Adipocyte (in vitro differentiated cells): ENCODE measurements at regions not wholly inside any gene's neighbourhood (a gene's known extent, or its start where the extent isn't known, plus 50 kb on each side); places are given as distances from the start of the nearest gene placed in this dataset.

Experiments used
- DNase-seq: peaks from one replicate; pipeline ENCODE4 v3.0.0-alpha.2; 2015; ENCODE audit warnings: low read depth
- H3K27me3 ChIP-seq: replicated peaks from 2 replicates; pipeline ENCODE4 v1.7.0; 2013; ENCODE audit warnings: mild to moderate bottlenecking, low read length, moderate library complexity; ENCODE audit not compliant: control insufficient read depth, insufficient read depth
- H3K36me3 ChIP-seq: 2 replicates; pipeline ENCODE4 v1.7.0; 2013; ENCODE audit warnings: low read length, mild to moderate bottlenecking, moderate library complexity; ENCODE audit not compliant: control insufficient read depth, insufficient read depth, severe bottlenecking
- H3K4me1 ChIP-seq: 2 replicates; pipeline ENCODE4 v1.7.0; 2013; ENCODE audit warnings: mild to moderate bottlenecking, low read length, moderate library complexity; ENCODE audit not compliant: control insufficient read depth, insufficient read depth
- H3K4me3 ChIP-seq: 2 replicates; pipeline ENCODE4 v1.7.0; 2013; ENCODE audit warnings: mild to moderate bottlenecking, low read length, moderate library complexity
- H3K9ac ChIP-seq: 2 replicates; pipeline ENCODE4 v1.7.0; 2013; ENCODE audit warnings: mild to moderate bottlenecking, low read length, moderate library complexity
- H3K9me3 ChIP-seq: 2 replicates; pipeline ENCODE4 v1.7.0; 2013; ENCODE audit warnings: mild to moderate bottlenecking, low read length, moderate library complexity; ENCODE audit not compliant: control insufficient read depth

DNA sequence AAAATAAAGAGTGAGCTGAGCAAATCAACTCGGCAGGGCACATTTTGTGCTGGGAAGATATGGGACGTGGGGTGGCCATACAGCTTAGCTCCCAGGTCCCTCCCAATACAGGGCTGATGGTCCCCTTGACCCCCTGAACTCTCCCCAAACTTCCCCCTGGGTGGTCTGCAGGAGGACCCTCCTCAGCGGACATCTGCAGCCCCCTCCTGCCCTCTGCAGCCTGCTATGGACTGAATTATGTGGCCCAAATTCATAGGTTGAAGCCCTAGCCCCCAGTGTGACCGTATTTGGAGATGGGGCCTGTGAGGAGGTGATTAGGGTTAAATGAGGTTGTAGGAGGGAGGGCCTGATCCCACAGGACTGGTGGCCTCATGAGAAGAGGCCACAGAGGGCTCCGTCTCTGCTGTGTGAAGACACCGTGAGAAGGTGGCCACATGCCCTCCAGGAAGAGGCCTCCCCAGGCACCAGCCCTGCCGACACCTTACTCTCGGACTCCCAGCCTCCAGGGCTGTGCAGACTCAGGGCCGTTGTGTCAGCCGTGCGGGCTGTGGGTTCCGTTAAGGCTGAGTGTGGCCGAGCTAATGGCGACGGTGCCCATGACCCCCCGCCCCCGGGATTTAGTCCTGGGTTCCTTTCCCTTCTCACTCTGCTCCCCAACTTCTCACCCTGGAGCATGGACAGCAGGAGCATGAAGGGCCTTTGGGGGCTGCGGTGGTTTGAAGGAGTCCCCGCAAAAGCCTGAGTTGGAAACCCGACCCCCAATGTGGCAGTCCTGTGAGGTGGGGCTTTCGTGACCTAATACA lies 1042.8 kb downstream of the BRD1 start:
- no peaks in the 10 kb centered on the region for H3K36me3 ChIP-seq
- no peaks in the 10 kb centered on the region for H3K4me1 ChIP-seq
- DNase-seq, result no peak
- H3K27me3 ChIP-seq, result no peaks in the 10 kb centered on the region
- H3K9ac ChIP-seq, result no peak overlapping the region
- no peak overlapping the region for H3K4me3 ChIP-seq
- no peaks in the 10 kb centered on the region for H3K9me3 ChIP-seq

DNA sequence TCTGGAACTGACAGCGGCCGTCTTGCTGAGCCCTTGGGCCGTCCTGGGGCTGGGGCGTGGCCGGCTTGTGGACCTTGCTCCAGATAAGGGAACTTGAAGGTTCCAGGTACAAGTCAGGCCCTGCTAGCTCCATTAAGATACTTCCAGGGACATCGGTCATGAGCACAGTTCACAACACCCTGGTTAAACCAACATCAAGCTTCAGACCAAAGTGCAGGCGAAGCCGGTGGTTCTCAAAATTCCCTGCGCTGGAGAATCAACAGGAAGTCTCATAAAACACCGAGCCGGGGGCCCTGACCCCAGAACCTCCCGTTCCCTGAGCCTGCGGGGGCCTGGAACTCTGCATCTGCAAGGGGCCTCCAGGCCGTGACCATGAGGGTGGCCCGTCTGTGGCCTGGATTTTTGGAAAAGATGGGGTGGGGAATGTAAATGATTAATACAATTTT lies 1043.8 kb downstream of the BRD1 start:
- Histone ChIP-seq H3K36me3 (no peaks in the 10 kb centered on the region), H3K9ac (no peak overlapping the region), H3K9me3 (no peaks in the 10 kb centered on the region), H3K27me3 (no peaks in the 10 kb centered on the region), H3K4me3 (no peak overlapping the region), H3K4me1 (no peaks in the 10 kb centered on the region)
- no peak for DNase-seq

DNA sequence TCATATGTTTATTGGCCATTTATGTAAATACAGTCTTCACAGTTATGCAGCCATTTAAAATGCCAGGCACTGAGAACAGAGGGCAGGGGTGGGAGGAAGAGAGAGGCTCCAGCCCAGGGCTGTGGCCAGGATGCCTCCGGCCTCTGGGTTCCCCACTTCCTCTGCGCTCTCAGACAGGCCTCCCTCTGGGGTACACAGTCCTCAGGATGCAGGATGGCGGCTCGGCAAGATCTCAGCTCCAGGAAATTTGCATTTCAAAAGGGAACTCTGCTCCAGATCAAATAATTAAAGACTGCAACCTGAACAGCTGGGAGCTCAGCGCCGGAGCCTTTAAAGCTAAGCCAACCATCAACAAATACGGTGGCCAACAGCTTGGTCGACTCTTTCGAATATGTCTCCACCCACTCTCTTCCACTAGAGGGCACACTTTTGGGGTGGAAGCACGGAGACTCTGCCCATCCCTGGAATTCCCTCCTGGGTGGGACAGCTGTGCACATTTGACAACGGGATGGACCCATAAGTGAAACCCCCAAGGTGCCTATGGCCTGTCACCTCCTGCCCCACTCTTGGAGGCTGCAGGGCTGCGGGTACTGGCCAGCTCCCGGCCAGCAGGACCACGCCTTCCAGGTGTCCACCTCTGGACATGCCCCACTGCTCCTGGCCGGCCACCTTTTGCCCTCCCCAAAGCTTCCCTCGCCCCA lies 1044.7 kb downstream of the BRD1 start:
- no peaks in the 10 kb centered on the region for H3K27me3 ChIP-seq
- peaks cover 2% of the 10 kb centered on the region for H3K9me3 ChIP-seq
- no peaks in the 10 kb centered on the region for H3K4me1 ChIP-seq
- no peak overlapping the region for H3K9ac ChIP-seq
- no peaks in the 10 kb centered on the region for H3K36me3 ChIP-seq
- DNase-seq, result no peak
- no peak overlapping the region for H3K4me3 ChIP-seq

DNA sequence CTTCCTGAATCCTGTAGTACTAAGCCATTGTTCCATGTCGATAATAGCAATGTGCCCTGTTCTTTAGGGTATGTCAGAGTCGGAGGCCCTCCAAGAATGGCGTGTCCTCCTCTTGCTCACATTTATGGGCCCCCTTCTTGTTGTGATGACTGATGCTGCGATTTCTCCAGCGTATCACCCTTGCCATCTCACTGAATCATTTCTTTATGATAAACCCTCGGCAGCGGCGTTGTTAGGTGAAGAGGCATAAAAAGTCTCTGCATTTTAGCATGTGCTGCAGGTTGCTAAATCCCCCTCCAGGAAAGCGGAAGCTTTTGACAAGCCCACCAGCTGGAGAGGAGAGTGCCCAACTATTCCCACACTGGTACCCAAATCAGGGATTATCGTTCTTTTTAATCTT lies 1045.3 kb downstream of the BRD1 start:
- no peak for DNase-seq
- no peaks in the 10 kb centered on the region for H3K4me1 ChIP-seq
- H3K27me3 ChIP-seq, result no peaks in the 10 kb centered on the region
- H3K9me3 ChIP-seq, result peaks cover 7% of the 10 kb centered on the region
- H3K4me3 ChIP-seq, result no peak overlapping the region
- no peak overlapping the region for H3K9ac ChIP-seq
- H3K36me3 ChIP-seq, result no peaks in the 10 kb centered on the region

DNA sequence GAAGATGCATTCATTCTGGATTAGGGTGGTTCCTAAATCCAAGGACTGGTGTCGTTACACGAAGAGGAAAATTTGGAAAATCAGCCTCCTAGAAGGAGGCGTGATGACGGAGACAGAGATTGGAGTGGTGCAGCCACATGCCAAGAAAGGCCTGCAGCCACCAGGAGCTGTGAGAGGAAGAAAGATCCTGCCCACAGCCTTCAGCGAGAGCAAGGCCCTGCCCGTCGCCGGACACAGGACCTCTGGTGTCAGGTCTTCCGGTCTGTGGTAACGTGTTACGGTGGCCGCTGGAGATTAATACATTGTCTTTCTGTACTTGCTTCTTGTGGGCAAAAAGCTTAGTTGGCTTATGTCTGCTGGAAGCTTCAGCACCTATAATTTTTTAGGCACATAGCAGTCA lies 1045.8 kb downstream of the BRD1 start:
- Histone ChIP-seq H3K27me3 (no peaks in the 10 kb centered on the region), H3K9me3 (peaks cover 7% of the 10 kb centered on the region), H3K36me3 (no peaks in the 10 kb centered on the region), H3K4me3 (no peak overlapping the region), H3K9ac (no peak overlapping the region), H3K4me1 (no peaks in the 10 kb centered on the region)
- no peak for DNase-seq

DNA sequence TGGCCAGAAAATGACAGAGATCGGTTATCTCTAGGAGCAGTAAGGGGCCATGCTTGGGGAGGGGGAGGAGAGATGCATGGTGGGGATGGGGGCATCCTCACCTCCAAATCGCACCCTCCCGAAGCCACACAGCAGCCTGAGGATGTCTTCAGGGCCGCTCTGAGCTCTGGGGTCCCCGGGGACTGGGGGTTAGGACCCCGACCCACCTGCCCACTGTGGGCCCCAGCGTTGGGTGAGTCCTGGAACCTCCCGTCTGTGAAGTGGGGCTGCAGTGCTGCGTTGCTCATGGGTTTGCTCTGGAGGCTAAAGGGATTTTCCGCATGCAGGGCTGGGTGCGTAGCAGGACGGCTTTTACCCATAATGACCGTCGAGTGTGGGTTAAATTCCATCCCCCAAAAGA lies 1046.3 kb downstream of the BRD1 start:
- no peak for DNase-seq
- Histone ChIP-seq H3K36me3 (no peaks in the 10 kb centered on the region), H3K9me3 (peaks cover 10% of the 10 kb centered on the region), H3K9ac (no peak overlapping the region), H3K4me3 (no peak overlapping the region), H3K27me3 (no peaks in the 10 kb centered on the region), H3K4me1 (no peaks in the 10 kb centered on the region)

DNA sequence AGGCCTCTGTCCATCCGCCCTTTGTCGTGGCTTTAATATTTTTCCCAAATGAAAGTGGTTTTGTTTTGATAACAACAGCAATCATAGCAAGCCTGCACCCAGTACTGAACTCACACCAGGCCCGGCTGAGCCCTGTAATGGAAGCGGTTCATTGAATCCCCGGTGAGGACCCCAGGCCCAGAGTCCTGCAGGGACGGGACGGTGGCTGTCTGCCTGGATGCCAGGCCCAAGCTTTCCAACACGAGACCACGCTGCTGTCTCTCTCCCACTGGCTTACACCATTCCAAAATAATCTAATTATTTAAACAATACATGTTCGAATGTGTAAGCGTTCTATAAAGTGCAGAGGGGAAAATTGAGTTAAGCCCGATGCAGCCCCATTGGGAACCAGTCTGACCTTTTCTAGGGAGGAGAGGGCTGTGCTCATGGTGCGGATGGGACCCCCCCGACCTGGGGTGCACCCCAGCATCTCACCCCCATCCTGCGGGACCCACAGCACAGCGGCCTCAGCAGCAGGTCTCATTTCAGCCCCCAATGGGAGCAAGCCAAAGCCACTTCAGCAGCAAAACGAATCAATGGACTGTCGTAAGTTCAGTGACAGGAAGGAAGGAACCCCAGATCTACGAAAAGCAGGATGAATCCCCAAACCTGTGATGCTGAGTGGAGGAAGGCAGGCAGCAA lies 1046.9 kb downstream of the BRD1 start:
- no peak overlapping the region for H3K4me3 ChIP-seq
- H3K36me3 ChIP-seq, result no peaks in the 10 kb centered on the region
- H3K27me3 ChIP-seq, result no peaks in the 10 kb centered on the region
- no peak overlapping the region for H3K9ac ChIP-seq
- H3K9me3 ChIP-seq, result peaks cover 12% of the 10 kb centered on the region
- H3K4me1 ChIP-seq, result no peaks in the 10 kb centered on the region
- DNase-seq, result no peak

DNA sequence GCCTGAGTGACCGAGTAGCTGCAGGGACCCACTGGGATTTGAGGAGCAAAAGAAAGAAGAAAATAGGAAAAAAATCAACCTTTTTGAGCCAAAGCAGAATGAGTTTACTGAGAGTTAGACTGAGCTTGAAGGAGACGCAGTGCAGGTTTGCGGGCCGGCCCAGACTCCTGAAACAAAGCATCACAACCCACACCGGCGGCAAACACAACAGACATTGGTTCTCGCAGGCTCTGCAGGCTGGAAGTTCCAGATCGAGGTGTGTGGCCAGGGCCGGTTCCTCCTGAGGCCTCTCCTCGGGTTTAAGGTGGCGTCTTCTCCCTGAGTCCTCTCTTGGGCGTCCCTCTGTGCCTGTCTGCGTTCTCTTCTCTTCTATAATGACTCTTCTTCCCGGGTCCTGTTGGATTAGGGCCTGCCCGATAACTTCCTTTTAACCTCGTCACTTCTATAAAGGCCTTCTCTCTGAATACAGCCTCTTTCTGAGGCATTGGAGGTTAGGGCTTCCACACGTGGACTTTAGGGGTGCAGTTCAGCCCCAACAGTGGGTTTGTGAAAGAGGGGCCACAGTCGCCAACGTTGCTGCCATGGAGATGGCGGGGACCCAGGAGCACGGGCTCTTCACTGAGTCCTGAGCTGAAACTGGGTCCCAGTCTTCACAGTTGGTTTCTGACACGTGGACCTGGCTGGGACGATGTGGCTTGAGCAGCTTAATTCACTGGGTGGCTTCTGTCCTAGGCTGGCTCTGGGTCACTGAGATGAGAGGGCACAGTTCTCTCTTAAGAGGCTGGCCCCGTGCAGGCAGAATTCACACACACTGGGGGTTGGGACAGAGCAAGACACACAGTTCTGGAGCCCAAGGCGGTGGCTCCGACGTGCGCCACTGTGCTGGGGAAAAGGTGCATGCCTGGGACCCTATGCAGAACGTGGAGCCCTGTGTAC lies 1047.7 kb downstream of the BRD1 start:
- DNase-seq, result no peak
- Histone ChIP-seq H3K9ac (no peak overlapping the region), H3K4me3 (no peak overlapping the region), H3K36me3 (no peaks in the 10 kb centered on the region), H3K4me1 (no peaks in the 10 kb centered on the region), H3K27me3 (no peaks in the 10 kb centered on the region), H3K9me3 (peaks cover 12% of the 10 kb centered on the region)

DNA sequence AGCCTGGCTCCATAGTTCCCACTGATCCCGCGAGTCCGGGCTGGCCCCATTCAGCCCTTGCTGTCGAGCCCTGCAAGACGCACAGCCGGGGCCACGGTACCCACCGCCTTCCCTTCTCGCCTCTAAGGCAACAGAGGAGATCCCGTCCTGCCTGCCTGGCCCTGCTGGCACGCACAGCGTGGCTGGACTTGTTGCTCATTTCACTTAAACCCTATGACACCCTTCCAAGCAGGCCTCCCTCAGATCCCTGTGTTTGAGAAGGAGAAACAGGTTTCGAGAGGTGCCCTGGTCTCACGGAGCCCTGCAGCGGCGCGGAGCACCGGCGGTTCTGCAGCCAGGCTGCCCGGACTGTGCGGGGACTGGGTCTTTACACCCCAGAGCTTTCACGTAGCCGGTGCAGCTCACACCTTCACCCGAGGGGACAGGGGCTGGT lies 1048.4 kb downstream of the BRD1 start:
- H3K27me3 ChIP-seq, result no peaks in the 10 kb centered on the region
- no peak for DNase-seq
- H3K4me3 ChIP-seq, result no peak overlapping the region
- H3K9ac ChIP-seq, result no peak overlapping the region
- no peaks in the 10 kb centered on the region for H3K36me3 ChIP-seq
- no peaks in the 10 kb centered on the region for H3K4me1 ChIP-seq
- H3K9me3 ChIP-seq, result peaks cover 12% of the 10 kb centered on the region

DNA sequence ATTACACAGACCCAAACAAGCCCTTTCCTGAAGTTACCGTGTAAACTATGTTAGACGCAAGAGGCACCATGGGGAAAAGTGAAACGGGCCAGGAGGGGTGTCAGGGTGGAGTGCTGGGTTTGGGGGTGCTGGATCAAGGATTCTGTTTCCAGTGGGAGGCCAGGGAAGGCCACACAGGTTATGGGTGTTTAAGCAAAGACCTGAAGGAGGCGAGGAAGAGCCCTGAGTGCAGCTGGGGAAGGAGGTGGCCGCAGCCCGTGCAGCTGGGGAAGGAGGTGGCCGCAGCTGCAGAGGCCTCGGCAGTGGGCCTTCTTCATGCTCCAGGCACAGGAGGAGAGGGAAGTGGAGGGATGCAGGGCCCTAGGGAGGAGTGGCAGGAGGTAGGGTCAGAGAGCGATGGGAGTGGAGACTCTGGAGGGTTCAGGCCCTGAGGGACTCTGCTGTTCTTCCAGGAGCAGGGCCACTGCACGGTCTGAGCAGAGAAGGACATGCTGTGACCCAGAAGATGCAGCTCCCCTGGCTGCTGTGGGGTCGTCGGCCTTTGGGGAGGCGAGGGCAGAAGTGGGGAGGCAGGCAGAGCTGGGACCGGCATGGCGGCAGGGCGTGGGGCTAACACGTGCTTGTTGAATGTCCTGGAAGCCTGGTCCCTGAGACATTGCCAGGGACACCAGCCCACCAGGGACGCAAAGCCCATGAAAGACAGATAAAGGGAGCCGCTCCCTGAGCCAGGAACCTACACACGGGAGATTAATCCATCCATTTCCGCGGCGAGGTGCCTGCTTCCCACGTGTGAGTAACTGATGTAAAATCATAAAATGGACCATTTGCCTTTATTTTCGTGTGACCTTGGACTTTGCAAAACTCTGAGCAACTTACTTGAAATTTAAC lies 1049.1 kb downstream of the BRD1 start:
- no peaks in the 10 kb centered on the region for H3K4me1 ChIP-seq
- no peaks in the 10 kb centered on the region for H3K36me3 ChIP-seq
- H3K4me3 ChIP-seq, result no peak overlapping the region
- no peaks in the 10 kb centered on the region for H3K27me3 ChIP-seq
- no peak for DNase-seq
- H3K9me3 ChIP-seq, result peaks cover 12% of the 10 kb centered on the region
- H3K9ac ChIP-seq, result no peak overlapping the region
